GF-D8 (cell line): ENCODE measurements at regions not wholly inside any gene's neighbourhood (a gene's known extent, or its start where the extent isn't known, plus 50 kb on each side); places are given as distances from the start of the nearest gene placed in this dataset.

ENCODE experiments used
- DNase-seq: peaks from one replicate; lab custom pipeline; 2025; lab: John Stamatoyannopoulos, UW

DNA sequence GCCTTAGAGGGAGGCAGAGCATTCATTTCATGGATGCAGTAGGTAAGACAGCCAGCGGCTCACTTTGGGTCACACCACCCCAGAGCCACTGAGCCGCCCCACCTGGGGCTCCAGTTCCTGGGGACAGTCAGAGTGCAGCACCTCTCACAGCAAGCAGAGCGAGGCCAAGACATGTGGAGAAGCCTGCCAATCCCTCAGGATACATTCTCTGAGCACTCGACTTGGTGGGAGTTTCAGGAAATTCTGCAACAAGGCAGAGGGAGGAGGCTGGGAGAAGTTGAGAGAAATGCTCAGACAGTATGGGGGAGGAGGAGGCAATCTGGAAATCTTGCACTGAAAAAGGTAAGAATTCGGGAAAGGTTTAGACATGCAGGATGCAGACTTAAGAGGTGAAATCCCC lies 60.8 kb upstream of the WLS start:
- DNase-seq = no peak

- DNase-seq = no peak
These were observed 59.5 kb upstream of the WLS start for GRCh38 chr1:68291688-68292384.

DNA sequence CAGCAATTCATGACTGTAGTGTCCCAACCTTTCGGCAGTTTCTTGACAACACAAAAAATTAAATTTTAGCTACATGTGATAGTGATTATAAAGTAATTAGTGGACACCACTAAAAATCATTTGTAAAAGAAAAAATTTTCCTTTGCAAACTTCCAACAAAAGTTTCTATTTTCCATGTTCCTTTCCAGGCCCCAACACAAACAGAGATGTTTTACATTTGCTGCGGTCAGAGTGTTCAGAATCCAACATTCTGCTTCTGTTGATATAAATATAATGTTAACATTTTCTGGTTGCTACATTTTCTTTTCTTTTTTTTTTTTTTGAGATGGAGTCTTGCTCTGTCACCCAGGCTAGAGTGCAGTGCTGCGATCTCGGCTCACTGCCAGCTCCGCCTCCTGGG lies 54.9 kb upstream of the WLS start:
- DNase-seq = no peak

DNA sequence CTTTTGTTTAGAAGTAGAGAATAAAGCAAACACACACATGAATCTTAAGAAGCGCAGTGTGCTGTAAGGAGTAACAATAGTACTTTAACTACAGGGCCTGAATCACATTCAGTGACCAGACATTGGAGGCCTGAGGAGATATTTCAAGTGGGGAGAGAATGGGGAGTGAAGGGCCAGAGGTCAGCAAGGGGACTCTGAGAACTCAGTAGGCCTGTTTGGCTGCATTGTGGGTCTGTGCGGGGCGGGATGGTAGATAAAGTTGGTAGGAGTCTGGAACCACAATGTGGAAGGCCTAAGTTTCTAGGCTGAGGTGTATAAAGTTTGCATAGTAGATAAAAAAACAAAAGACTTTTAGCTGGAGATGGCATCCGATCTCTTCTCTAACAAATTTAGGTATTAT lies 52.7 kb upstream of the WLS start:
- DNase-seq = no peak

- DNase-seq = no peak
These were observed 49.8 kb upstream of the WLS start for GRCh38 chr1:68281946-68282615.
